Left renal pelvis (tissue), 4 donors: ENCODE measurements at regions not wholly inside any gene's neighbourhood (a gene's known extent, or its start where the extent isn't known, plus 50 kb on each side); places are given as distances from the start of the nearest gene placed in this dataset.
"Not testable (repeated sequence)": the region's sequence is repeated elsewhere in the genome, so short reads cannot be mapped to it uniquely, and the experiment has no call there.

Source experiments
- DNase-seq, 4 donors: peaks; one replicate each; pipeline ENCODE4 v3.0.0-alpha.2; 2013; ENCODE audit warnings: low read depth in 4 of 4, low spot score in 3 of 4

- DNase-seq, result no peak
These were observed 59.7 kb downstream of the HMGB3 start for GRCh38 chrX:151042842-151043241.

- not testable (repeated sequence) for DNase-seq
These were observed 83.2 kb downstream of the HMGB3 start for GRCh38 chrX:151066373-151066772.

GRCh38 chrX:151073767-151074166 is 90.6 kb downstream of the HMGB3 start:
- DNase-seq, result no peak

GRCh38 chrX:151081016-151081415 is 95.4 kb upstream of the GPR50 start:
- peak in 1 of 4 donors; percentile 7 for DNase-seq

GRCh38 chrX:151082077-151082948 is 94.1 kb upstream of the GPR50 start:
- peak; percentile 5 to 28 (median 14) for DNase-seq

GRCh38 chrX:151084454-151084853 is 91.9 kb upstream of the GPR50 start:
- no peak for DNase-seq

GRCh38 chrX:151085207-151085606 is 91.2 kb upstream of the GPR50 start:
- no peak for DNase-seq

- DNase-seq, result no peak
These were observed 88.2 kb upstream of the GPR50 start for GRCh38 chrX:151088221-151088620.

GRCh38 chrX:151099001-151099400 is 77.4 kb upstream of the GPR50 start:
- no peak for DNase-seq

GRCh38 chrX:151100799-151101198 is 75.6 kb upstream of the GPR50 start:
- no peak for DNase-seq

- DNase-seq, result not testable (repeated sequence)
These were observed 63.2 kb upstream of the GPR50 start for GRCh38 chrX:151113200-151113599.
